HG03280 (cell line): ENCODE measurements at regions not wholly inside any gene's neighbourhood (a gene's known extent, or its start where the extent isn't known, plus 50 kb on each side); places are given as distances from the start of the nearest gene placed in this dataset.

Experiments used
- ATAC-seq: cut with Tn5 transposase; IDR thresholded peaks from one replicate; pipeline ENCODE4 v1.9.1; 2021; ENCODE audit warnings: mild to moderate bottlenecking, moderate library complexity; ENCODE audit not compliant: unreplicated experiment

DNA sequence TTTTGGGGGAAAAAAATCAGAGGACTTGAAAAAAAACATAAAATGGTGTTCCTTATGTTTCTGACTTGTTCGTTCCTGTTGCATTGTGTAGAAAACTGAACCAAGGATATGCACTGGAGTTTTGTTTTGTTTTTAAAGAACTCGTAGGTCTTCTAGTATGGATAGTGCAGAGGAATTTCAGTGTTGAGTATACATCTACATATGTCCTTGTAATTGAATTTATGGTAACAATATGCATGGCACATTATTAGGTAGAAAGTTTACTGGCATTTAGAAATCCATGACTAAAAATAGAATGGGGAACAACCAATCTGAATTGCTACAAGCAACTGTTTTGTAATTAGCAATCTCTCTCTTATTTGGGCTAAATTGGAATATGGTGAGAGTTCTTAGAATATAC lies 188.3 kb upstream of the ZRANB2 start:
- no peak for ATAC-seq

DNA sequence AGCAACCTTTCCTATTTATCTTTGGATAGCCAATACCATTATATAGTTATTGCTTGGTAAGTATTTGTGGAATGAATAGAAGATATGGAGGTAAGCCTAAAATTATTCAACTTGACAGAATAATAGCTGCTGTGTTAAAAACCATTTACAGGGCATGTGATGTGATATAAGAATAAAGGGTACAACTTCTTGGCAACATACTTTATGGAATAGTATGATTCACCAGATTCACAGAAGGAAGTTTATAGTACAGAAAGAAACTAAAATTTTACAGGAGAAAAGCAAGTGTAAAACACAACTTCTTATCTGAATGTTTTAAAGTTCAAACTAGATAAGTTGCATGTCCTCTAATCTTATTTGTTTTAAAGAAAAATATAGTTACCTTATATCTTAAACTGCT lies 186.4 kb upstream of the ZRANB2 start:
- ATAC-seq, result no peak

DNA sequence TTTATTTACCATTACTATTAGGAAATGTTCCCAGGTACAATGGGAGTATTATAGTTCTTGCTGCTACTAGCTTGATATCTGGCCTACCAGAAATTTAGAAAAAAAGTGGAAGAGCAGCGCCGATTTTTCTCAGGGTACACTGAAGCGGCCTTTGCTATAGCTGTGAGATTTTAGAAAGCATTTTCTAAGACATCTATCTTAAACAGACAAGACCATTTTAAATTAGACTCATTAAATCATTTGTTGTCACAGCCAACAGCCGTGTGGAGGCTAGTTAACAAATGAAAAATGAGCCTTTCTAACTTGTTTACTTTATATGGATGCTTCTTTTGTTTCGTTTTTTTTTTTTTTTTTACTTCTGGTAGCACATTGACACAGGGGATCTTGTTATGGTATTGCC lies 183.2 kb upstream of the ZRANB2 start:
- no peak for ATAC-seq

GRCh38 chr1:71262970-71263369 lies 182.1 kb upstream of the ZRANB2 start:
- ATAC-seq, result no peak

- no peak for ATAC-seq
These were observed 172.1 kb upstream of the ZRANB2 start for GRCh38 chr1:71252900-71253299.

DNA sequence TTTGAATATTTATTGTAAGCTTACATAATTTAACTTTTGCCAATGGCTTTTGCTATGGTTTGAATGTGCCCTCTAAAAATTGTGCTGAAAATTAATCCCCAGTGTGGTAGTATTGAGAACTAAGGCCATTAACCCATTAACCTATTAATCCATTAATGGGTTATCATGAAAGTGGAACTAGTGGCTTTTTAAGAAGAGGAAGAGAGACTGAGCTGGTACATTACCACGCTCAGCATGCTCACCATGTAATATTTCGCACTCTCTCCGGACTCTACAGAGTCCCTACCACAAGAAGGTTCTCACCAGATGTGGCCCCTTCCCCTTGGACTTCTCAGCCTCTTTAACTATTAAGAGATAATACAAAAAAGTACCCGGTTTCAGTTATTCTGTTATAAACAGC lies 164.4 kb upstream of the ZRANB2 start:
- no peak for ATAC-seq

DNA sequence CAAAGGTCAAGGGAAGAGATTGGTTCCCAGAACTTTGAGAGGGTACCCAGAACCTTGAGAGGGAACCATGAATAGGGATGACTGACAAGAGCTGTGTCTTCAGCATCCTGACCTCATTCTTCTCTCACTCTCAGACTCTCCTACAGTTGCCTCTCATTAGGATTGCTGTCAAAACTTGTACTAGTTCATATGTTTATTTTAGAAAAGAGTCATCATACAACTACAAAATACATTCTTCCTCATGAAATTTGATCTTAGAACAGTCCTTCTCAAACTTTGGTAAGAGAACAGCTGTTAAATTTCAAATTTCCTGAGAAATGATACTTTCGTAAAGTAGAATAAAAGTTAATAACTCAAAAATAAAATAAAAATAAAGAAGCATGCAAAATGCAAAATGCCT lies 161.4 kb upstream of the ZRANB2 start:
- ATAC-seq, result no peak

- ATAC-seq, result no peak
These were observed 159.8 kb upstream of the ZRANB2 start for GRCh38 chr1:71240656-71241055.

- ATAC-seq, result no peak
These were observed 155.7 kb upstream of the ZRANB2 start for GRCh38 chr1:71236503-71236902.

DNA sequence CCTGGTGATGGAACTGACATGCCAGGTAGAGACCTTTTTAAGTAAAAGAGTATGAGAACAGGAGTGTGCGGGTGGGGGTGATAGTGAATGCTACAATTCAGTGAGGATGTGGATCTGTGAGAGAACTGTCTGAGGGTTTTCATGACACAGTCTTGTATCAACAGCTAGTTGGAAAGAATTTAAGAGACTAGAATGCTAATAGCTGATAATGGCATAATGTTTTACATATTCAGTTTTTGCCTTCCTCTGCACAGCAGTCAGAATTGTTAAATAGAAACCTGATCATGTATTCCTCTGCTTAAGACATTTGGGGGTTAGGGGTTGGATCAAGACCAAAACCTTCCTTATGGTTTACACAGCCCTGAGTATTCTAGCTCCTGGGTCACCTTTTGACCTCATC lies 152.8 kb upstream of the ZRANB2 start:
- no peak for ATAC-seq

DNA sequence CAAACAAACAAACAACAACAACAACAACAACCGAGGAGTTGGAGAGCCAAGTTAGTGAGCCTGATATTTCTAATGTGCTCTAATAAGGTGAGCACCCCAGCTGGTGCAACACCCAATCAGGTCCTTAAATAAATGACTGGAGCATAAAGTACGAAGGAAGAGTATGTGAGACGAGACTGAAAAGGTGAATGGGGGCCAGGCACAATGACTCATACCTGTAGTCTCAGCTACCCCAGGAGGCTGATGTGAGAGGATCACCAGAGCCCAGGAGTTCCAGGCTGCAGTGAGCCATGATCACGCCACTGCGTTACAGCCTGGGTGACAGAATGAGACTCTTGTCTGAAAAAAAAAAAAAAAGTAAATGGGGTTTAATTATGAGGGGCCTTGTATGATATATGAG lies 152.0 kb upstream of the ZRANB2 start:
- ATAC-seq, result no peak

GRCh38 chr1:71232166-71232763 lies 151.4 kb upstream of the ZRANB2 start:
- no peak for ATAC-seq

GRCh38 chr1:71231751-71232150 lies 150.9 kb upstream of the ZRANB2 start:
- no peak for ATAC-seq

DNA sequence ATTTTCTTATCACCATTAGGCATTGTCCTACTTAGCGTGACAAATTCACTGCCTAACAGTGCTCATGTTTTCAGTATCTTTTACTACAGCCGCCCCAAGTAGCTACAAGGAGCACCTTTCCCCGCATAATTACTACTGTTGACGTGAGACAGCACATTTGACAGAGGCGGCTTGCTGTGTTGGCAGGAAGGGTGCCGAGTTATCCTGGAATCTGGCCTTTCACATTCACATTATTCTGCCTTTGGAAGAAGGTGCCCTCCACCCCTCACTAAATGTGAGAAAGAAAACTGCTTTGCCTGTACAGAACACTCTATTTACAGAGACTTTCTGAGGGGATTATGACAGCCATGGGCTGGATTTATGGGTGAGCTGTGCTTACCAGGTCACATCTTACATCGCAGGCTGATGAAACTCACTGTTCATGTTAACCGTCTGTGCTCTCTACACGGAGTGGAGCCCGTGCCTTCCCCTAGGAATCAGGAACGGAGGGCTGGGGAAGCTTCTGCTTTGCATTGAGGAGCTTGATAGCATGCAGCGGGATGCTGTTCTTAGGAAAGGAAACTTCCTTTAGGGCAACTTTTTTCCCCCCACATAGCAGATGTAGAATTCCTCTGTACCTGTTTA lies 148.0 kb upstream of the ZRANB2 start:
- ATAC-seq, result no peak

GRCh38 chr1:71228241-71228640 lies 147.4 kb upstream of the ZRANB2 start:
- ATAC-seq, result no peak

- no peak for ATAC-seq
These were observed 144.0 kb upstream of the ZRANB2 start for GRCh38 chr1:71224741-71225377.

GRCh38 chr1:71223641-71224340 lies 143.0 kb upstream of the ZRANB2 start:
- ATAC-seq, result no peak

DNA sequence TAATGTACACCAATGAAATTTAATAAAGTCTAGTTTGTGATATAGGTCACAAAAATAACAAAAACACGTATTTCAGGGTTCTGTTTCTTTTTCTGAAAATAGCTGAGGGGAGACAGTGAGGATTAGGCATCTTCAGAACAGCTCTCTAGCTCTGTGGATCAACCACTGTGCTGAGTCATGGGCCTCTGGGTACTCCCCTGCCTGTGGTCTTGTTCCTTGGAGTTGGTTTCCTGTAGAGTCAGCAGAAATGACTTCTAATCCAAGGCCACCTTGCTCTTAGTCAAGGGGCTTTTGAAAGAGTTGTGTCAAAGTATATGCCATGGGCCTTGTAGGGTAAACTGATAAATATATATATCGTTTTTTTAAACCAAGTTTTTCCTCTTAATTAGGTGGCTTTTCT lies 141.8 kb upstream of the ZRANB2 start:
- ATAC-seq, result no peak

DNA sequence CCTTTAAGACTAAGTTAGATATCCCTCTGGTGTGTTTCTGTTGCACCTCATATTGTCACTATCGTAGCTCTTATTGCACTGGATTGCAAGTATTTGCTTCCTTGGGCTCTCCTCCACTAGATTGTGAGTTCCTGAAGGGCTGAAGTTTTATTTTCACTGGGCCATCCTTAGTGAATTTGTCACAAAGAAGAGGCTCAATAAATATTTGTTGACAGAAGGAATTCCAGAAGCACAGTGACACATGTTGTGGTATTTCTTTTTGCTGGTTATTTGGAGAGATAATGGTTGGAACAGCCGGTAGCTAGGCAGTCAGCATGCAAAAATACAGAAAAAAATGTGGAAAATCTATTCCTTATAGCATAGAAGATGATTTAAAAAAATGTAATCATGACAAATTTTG lies 129.9 kb upstream of the ZRANB2 start:
- no peak for ATAC-seq

GRCh38 chr1:71203241-71203640 lies 122.4 kb upstream of the ZRANB2 start:
- no peak for ATAC-seq

GRCh38 chr1:71200503-71200902 lies 119.7 kb upstream of the ZRANB2 start:
- ATAC-seq, result no peak

GRCh38 chr1:71196685-71197084 lies 115.8 kb upstream of the ZRANB2 start:
- no peak for ATAC-seq
